Skeletal muscle satellite cell (primary cell): ENCODE measurements at regions not wholly inside any gene's neighbourhood (a gene's known extent, or its start where the extent isn't known, plus 50 kb on each side); places are given as distances from the start of the nearest gene placed in this dataset.
"Not testable (repeated sequence)": the region's sequence is repeated elsewhere in the genome, so short reads cannot be mapped to it uniquely, and the experiment has no call there.

Experiments used
- H3K27me3 ChIP-seq: 2 replicates; pipeline ENCODE4 v1.7.0; 2013; ENCODE audit warnings: low read length; ENCODE audit not compliant: control insufficient read depth, insufficient read depth
- H3K36me3 ChIP-seq: 2 replicates; pipeline ENCODE4 v1.7.0; 2013; ENCODE audit warnings: mild to moderate bottlenecking, control low read depth, low read length; ENCODE audit not compliant: insufficient read depth
- H3K4me1 ChIP-seq: 2 replicates; pipeline ENCODE4 v1.7.0; 2013; ENCODE audit warnings: low read length; ENCODE audit not compliant: control insufficient read depth, insufficient read depth
- H3K4me2 ChIP-seq: 2 replicates; pipeline ENCODE4 v1.7.0; 2013; ENCODE audit warnings: mild to moderate bottlenecking, low read length
- H3K4me3 ChIP-seq: 2 replicates; pipeline ENCODE4 v1.7.0; 2013; ENCODE audit warnings: low read length
- H3K9ac ChIP-seq: 2 replicates; pipeline ENCODE4 v1.7.0; 2013; ENCODE audit warnings: mild to moderate bottlenecking, low read depth, low read length, moderate library complexity
- H3K9me3 ChIP-seq: replicated peaks from 2 replicates; pipeline ENCODE4 v1.7.0; 2013; ENCODE audit warnings: mild to moderate bottlenecking, control low read depth, low read length

- no peak overlapping the region for H3K4me2 ChIP-seq
- H3K9me3 ChIP-seq = no peaks in the 10 kb centered on the region
- H3K9ac ChIP-seq = no peak overlapping the region
- H3K27me3 ChIP-seq = no peaks in the 10 kb centered on the region
- H3K4me3 ChIP-seq = no peak overlapping the region
- H3K4me1 ChIP-seq = no peaks in the 10 kb centered on the region
- H3K36me3 ChIP-seq = no peaks in the 10 kb centered on the region
Observed at GRCh38 chr13:38463048-38463447, 113.4 kb downstream of the UFM1 start.

- H3K9ac ChIP-seq, H3K4me3 ChIP-seq, H3K4me1 ChIP-seq, H3K36me3 ChIP-seq, H3K9me3 ChIP-seq, H3K4me2 ChIP-seq, H3K27me3 ChIP-seq: not testable (repeated sequence)
Observed at GRCh38 chr13:38472411-38472810, 122.8 kb downstream of the UFM1 start.

- Histone ChIP-seq H3K9me3 (no peaks in the 10 kb centered on the region), H3K36me3 (no peaks in the 10 kb centered on the region), H3K9ac (no peak overlapping the region), H3K4me1 (no peaks in the 10 kb centered on the region), H3K4me3 (no peak overlapping the region), H3K27me3 (no peaks in the 10 kb centered on the region), H3K4me2 (no peak overlapping the region)
Observed at GRCh38 chr13:38473305-38473704, 123.7 kb downstream of the UFM1 start.

GRCh38 chr13:38477676-38478075 lies 128.0 kb downstream of the UFM1 start:
- no peak overlapping the region for H3K9ac ChIP-seq

GRCh38 chr13:38483623-38484022 lies 134.0 kb downstream of the UFM1 start:
- H3K4me1 ChIP-seq = no peaks in the 10 kb centered on the region
- H3K27me3 ChIP-seq = no peaks in the 10 kb centered on the region
- H3K9me3 ChIP-seq = no peaks in the 10 kb centered on the region
- no peak overlapping the region for H3K4me2 ChIP-seq
- no peak overlapping the region for H3K9ac ChIP-seq
- no peaks in the 10 kb centered on the region for H3K36me3 ChIP-seq
- no peak overlapping the region for H3K4me3 ChIP-seq

More at GRCh38 chr13:38477676-38478075, 128.0 kb downstream of the UFM1 start:
- H3K4me3 ChIP-seq = no peak overlapping the region
- H3K36me3 ChIP-seq = no peaks in the 10 kb centered on the region
- H3K4me2 ChIP-seq = no peak overlapping the region
- H3K4me1 ChIP-seq = no peaks in the 10 kb centered on the region
- no peaks in the 10 kb centered on the region for H3K27me3 ChIP-seq
- H3K9me3 ChIP-seq = no peaks in the 10 kb centered on the region

GRCh38 chr13:38490657-38491056 lies 141.0 kb downstream of the UFM1 start:
- Histone ChIP-seq H3K36me3 (no peaks in the 10 kb centered on the region), H3K4me2 (no peak overlapping the region), H3K4me3 (no peak overlapping the region), H3K9me3 (no peaks in the 10 kb centered on the region), H3K27me3 (no peaks in the 10 kb centered on the region), H3K4me1 (no peaks in the 10 kb centered on the region), H3K9ac (no peak overlapping the region)

GRCh38 chr13:38494445-38494844 lies 144.8 kb downstream of the UFM1 start:
- Histone ChIP-seq H3K9ac (no peak overlapping the region), H3K4me3 (no peak overlapping the region), H3K27me3 (no peaks in the 10 kb centered on the region), H3K36me3 (no peaks in the 10 kb centered on the region), H3K9me3 (peaks cover 2% of the 10 kb centered on the region), H3K4me1 (no peaks in the 10 kb centered on the region), H3K4me2 (no peak overlapping the region)

GRCh38 chr13:38496917-38497316 lies 147.3 kb downstream of the UFM1 start:
- Histone ChIP-seq H3K4me3 (no peak overlapping the region), H3K4me2 (no peak overlapping the region)

GRCh38 chr13:38498271-38498670 lies 148.6 kb downstream of the UFM1 start:
- Histone ChIP-seq H3K9me3 (peaks cover 2% of the 10 kb centered on the region), H3K27me3 (no peaks in the 10 kb centered on the region), H3K4me1 (no peaks in the 10 kb centered on the region)

More at GRCh38 chr13:38496917-38497316, 147.3 kb downstream of the UFM1 start:
- Histone ChIP-seq H3K27me3 (no peaks in the 10 kb centered on the region), H3K9ac (no peak overlapping the region), H3K36me3 (no peaks in the 10 kb centered on the region), H3K4me1 (no peaks in the 10 kb centered on the region), H3K9me3 (peaks cover 2% of the 10 kb centered on the region)

GRCh38 chr13:38514575-38514974 lies 164.9 kb downstream of the UFM1 start:
- Histone ChIP-seq H3K9me3 (no peaks in the 10 kb centered on the region), H3K4me2 (no peak overlapping the region), H3K36me3 (no peaks in the 10 kb centered on the region), H3K9ac (no peak overlapping the region), H3K4me3 (no peak overlapping the region), H3K27me3 (peaks cover 4% of the 10 kb centered on the region), H3K4me1 (no peaks in the 10 kb centered on the region)

More at GRCh38 chr13:38498271-38498670, 148.6 kb downstream of the UFM1 start:
- H3K36me3 ChIP-seq = no peaks in the 10 kb centered on the region
- H3K9ac ChIP-seq = no peak overlapping the region
- no peak overlapping the region for H3K4me2 ChIP-seq
- H3K4me3 ChIP-seq = no peak overlapping the region

- Histone ChIP-seq H3K9me3 (no peaks in the 10 kb centered on the region), H3K4me3 (no peak overlapping the region), H3K4me1 (no peaks in the 10 kb centered on the region), H3K4me2 (no peak overlapping the region), H3K9ac (no peak overlapping the region), H3K27me3 (peaks cover 4% of the 10 kb centered on the region), H3K36me3 (no peaks in the 10 kb centered on the region)
Observed at GRCh38 chr13:38518328-38518727, 168.5 kb upstream of the FREM2 start.

GRCh38 chr13:38519229-38519911 lies 167.5 kb upstream of the FREM2 start:
- Histone ChIP-seq H3K9me3 (no peaks in the 10 kb centered on the region), H3K4me2 (no peak overlapping the region), H3K9ac (no peak overlapping the region), H3K4me1 (no peaks in the 10 kb centered on the region), H3K36me3 (no peaks in the 10 kb centered on the region), H3K27me3 (peaks cover 4% of the 10 kb centered on the region), H3K4me3 (no peak overlapping the region)
